CD8-positive, alpha-beta memory T cell (primary cell): ENCODE measurements at regions not wholly inside any gene's neighbourhood (a gene's known extent, or its start where the extent isn't known, plus 50 kb on each side); places are given as distances from the start of the nearest gene placed in this dataset.

Experiments used
- CTCF ChIA-PET: fragments of 350-600 bp; sonication (Branson Sonifier 250); formaldehyde crosslinking; loops from one replicate; lab custom pipeline; 2021; ENCODE audit warnings: antibody characterized with exemption; lab: Charles Lee
- POLR2A ChIA-PET: fragments of 350-600 bp; sonication (Branson Sonifier 250); formaldehyde crosslinking; loops from one replicate; lab custom pipeline; 2021; ENCODE audit warnings: antibody characterized with exemption; lab: Charles Lee
- DNase-seq, 5 donors: peaks; one replicate each; pipeline versions ENCODE4 v3.0.0 to v3.0.0-alpha.2; 2020 to 2022; ENCODE audit warnings: mixed read lengths in 1 of 5
- H3K27ac ChIP-seq: one replicate; pipeline ENCODE4 v1.7.0; 2013; ENCODE audit warnings: low read depth, mild to moderate bottlenecking, low read length, moderate library complexity
- H3K27me3 ChIP-seq: 2 replicates; pipeline ENCODE4 v1.7.0; 2013; ENCODE audit warnings: low read length, mild to moderate bottlenecking; ENCODE audit not compliant: insufficient read depth, poor library complexity, severe bottlenecking
- H3K36me3 ChIP-seq: 2 replicates; pipeline ENCODE4 v1.7.0; 2013; ENCODE audit warnings: mild to moderate bottlenecking, low read length, moderate library complexity; ENCODE audit not compliant: insufficient read depth
- H3K4me1 ChIP-seq: 2 replicates; pipeline ENCODE4 v1.7.0; 2013; ENCODE audit warnings: mild to moderate bottlenecking, low read length, moderate library complexity; ENCODE audit not compliant: insufficient read depth
- H3K4me3 ChIP-seq: 2 replicates; pipeline ENCODE4 v1.7.0; 2013; ENCODE audit warnings: mild to moderate bottlenecking, low read length
- H3K9me3 ChIP-seq: 2 replicates; pipeline ENCODE4 v1.7.0; 2013; ENCODE audit warnings: mild to moderate bottlenecking, low read length
- H3K27ac Mint-ChIP-seq, 8 donors: one replicate each; pipeline ENCODE4 v1.8.0; 2020 to 2021; ENCODE audit warnings: mixed read lengths in 8 of 8, mild to moderate bottlenecking in 6 of 8, inconsistent platforms in 3 of 8, moderate library complexity in 3 of 8
- H3K27me3 Mint-ChIP-seq, 2 donors: one replicate each; pipeline ENCODE4 v1.8.0; 2020 to 2021; ENCODE audit warnings: mixed read lengths in 2 of 2, mild to moderate bottlenecking in 1 of 2, moderate library complexity in 1 of 2
- H3K36me3 Mint-ChIP-seq, 3 donors: one replicate each; pipeline ENCODE4 v1.8.0; 2020 to 2021; ENCODE audit warnings: mixed read lengths in 3 of 3, inconsistent platforms in 1 of 3, mild to moderate bottlenecking in 1 of 3
- H3K4me1 Mint-ChIP-seq, 3 donors: one replicate each; pipeline ENCODE4 v1.8.0; 2020 to 2021; ENCODE audit warnings: mixed read lengths in 3 of 3, inconsistent platforms in 1 of 3, mild to moderate bottlenecking in 1 of 3
- H3K4me3 Mint-ChIP-seq, 7 donors: one replicate each; pipeline ENCODE4 v1.8.0; 2020 to 2021; ENCODE audit warnings: mixed read lengths in 7 of 7, mild to moderate bottlenecking in 6 of 7, moderate library complexity in 4 of 7, inconsistent platforms in 2 of 7
- H3K9me3 Mint-ChIP-seq, 5 donors: one replicate each; pipeline ENCODE4 v1.8.0; 2020 to 2022; ENCODE audit warnings: mixed read lengths in 5 of 5, mild to moderate bottlenecking in 3 of 5, moderate library complexity in 2 of 5, inconsistent platforms in 1 of 5

- Mint-ChIP-seq H3K9me3 (no peaks in the 10 kb centered on the region), H3K4me1 (peaks cover 8 to 13% (median 9%) of the 10 kb centered on the region in 3 donors), H3K4me3 (no peak overlapping the region), H3K27ac (peak overlapping the region in 2 of 8 donors; percentile 30 to 35), H3K27me3 (peaks cover 7 to 9% of the 10 kb centered on the region in 2 donors), H3K36me3 (peaks cover 0 to 2% (median 0%) of the 10 kb centered on the region in 3 donors)
- Histone ChIP-seq H3K4me1 (no peaks in the 10 kb centered on the region), H3K36me3 (no peaks in the 10 kb centered on the region), H3K27ac (no peak overlapping the region), H3K4me3 (no peak overlapping the region), H3K27me3 (no peaks in the 10 kb centered on the region), H3K9me3 (no peaks in the 10 kb centered on the region)
- DNase-seq, result no peak
- ChIA-PET CTCF (no interaction called here), POLR2A (no interaction called here)
These were observed 150.3 kb downstream of the RPLP1 start for GRCh38 chr15:69602921-69603320.

- H3K27me3 ChIP-seq, result no peaks in the 10 kb centered on the region
- DNase-seq, result no peak
- Mint-ChIP-seq H3K4me3 (no peak overlapping the region), H3K36me3 (peaks cover 0 to 2% (median 0%) of the 10 kb centered on the region in 3 donors), H3K27me3 (peaks cover 5% of the 10 kb centered on the region in 2 donors), H3K9me3 (no peaks in the 10 kb centered on the region), H3K27ac (peak overlapping the region in 1 of 8 donors; percentile 30), H3K4me1 (peaks cover 9 to 13% (median 11%) of the 10 kb centered on the region in 3 donors)
- no peaks in the 10 kb centered on the region for H3K4me1 ChIP-seq
- ChIA-PET CTCF (no interaction called here), POLR2A (no interaction called here)
- H3K36me3 ChIP-seq, result no peaks in the 10 kb centered on the region
- H3K4me3 ChIP-seq, result no peak overlapping the region
- H3K27ac ChIP-seq, result no peak overlapping the region
- no peaks in the 10 kb centered on the region for H3K9me3 ChIP-seq
These were observed 150.9 kb downstream of the RPLP1 start for GRCh38 chr15:69603369-69604071.

- Mint-ChIP-seq H3K4me1 (peaks cover 9 to 13% (median 11%) of the 10 kb centered on the region in 3 donors), H3K36me3 (no peaks in the 10 kb centered on the region), H3K9me3 (no peaks in the 10 kb centered on the region), H3K4me3 (no peak overlapping the region), H3K27me3 (peaks cover 1 to 2% of the 10 kb centered on the region in 2 donors), H3K27ac (no peak overlapping the region)
- Histone ChIP-seq H3K9me3 (no peaks in the 10 kb centered on the region), H3K27me3 (no peaks in the 10 kb centered on the region), H3K4me1 (no peaks in the 10 kb centered on the region), H3K27ac (no peak overlapping the region), H3K4me3 (no peak overlapping the region), H3K36me3 (no peaks in the 10 kb centered on the region)
- no peak for DNase-seq
- POLR2A ChIA-PET, result no interaction called here
- CTCF ChIA-PET, result no interaction called here
These were observed 151.4 kb downstream of the RPLP1 start for GRCh38 chr15:69604072-69604411.

- H3K4me1 Mint-ChIP-seq, result peaks cover 9 to 13% (median 11%) of the 10 kb centered on the region in 3 donors
- Histone ChIP-seq H3K4me3 (no peak overlapping the region), H3K4me1 (no peaks in the 10 kb centered on the region), H3K36me3 (no peaks in the 10 kb centered on the region), H3K9me3 (no peaks in the 10 kb centered on the region), H3K27me3 (no peaks in the 10 kb centered on the region), H3K27ac (no peak overlapping the region)
- no peaks in the 10 kb centered on the region for H3K27me3 Mint-ChIP-seq
- POLR2A ChIA-PET, result no interaction called here
- DNase-seq, result no peak
- H3K36me3 Mint-ChIP-seq, result no peaks in the 10 kb centered on the region
- no peaks in the 10 kb centered on the region for H3K9me3 Mint-ChIP-seq
- H3K27ac Mint-ChIP-seq, result peak overlapping the region in 1 of 8 donors; percentile 29
- CTCF ChIA-PET, result interaction anchor here (0.9 kb wide), 1 partner anchor 111 kb away, joined by 3 read pairs; no protein-coding TSS in a partner anchor
- H3K4me3 Mint-ChIP-seq, result no peak overlapping the region
These were observed 153.5 kb downstream of the RPLP1 start for GRCh38 chr15:69606144-69606543.

- no peaks in the 10 kb centered on the region for H3K36me3 Mint-ChIP-seq
- Histone ChIP-seq H3K36me3 (no peaks in the 10 kb centered on the region), H3K4me3 (no peak overlapping the region), H3K27me3 (no peaks in the 10 kb centered on the region), H3K27ac (no peak overlapping the region), H3K4me1 (no peaks in the 10 kb centered on the region), H3K9me3 (no peaks in the 10 kb centered on the region)
- H3K9me3 Mint-ChIP-seq, result no peaks in the 10 kb centered on the region
- ChIA-PET POLR2A (no interaction called here), CTCF (no interaction called here)
- H3K27ac Mint-ChIP-seq, result no peak overlapping the region
- H3K4me3 Mint-ChIP-seq, result no peak overlapping the region
- DNase-seq, result no peak
- peaks cover 9 to 13% (median 11%) of the 10 kb centered on the region in 3 donors for H3K4me1 Mint-ChIP-seq
- no peaks in the 10 kb centered on the region for H3K27me3 Mint-ChIP-seq
These were observed 154.4 kb downstream of the RPLP1 start for GRCh38 chr15:69606921-69607500.

GRCh38 chr15:69608661-69609060 is 156.0 kb downstream of the RPLP1 start:
- H3K9me3 ChIP-seq, result no peaks in the 10 kb centered on the region
- H3K4me1 ChIP-seq, result no peaks in the 10 kb centered on the region
- H3K9me3 Mint-ChIP-seq, result no peaks in the 10 kb centered on the region
- no peaks in the 10 kb centered on the region for H3K36me3 ChIP-seq
- H3K36me3 Mint-ChIP-seq, result no peaks in the 10 kb centered on the region
- H3K4me3 Mint-ChIP-seq, result no peak overlapping the region
- CTCF ChIA-PET, result no interaction called here
- H3K27ac Mint-ChIP-seq, result no peak overlapping the region
- no peak overlapping the region for H3K27ac ChIP-seq
- POLR2A ChIA-PET, result interaction anchor here (0.7 kb wide), 1 partner anchor 65 kb away, joined by 5 read pairs; no protein-coding TSS in a partner anchor
- H3K4me3 ChIP-seq, result no peak overlapping the region
- H3K27me3 Mint-ChIP-seq, result peaks cover 0 to 4% of the 10 kb centered on the region in 2 donors
- H3K27me3 ChIP-seq, result no peaks in the 10 kb centered on the region
- DNase-seq, result no peak
- H3K4me1 Mint-ChIP-seq, result peaks cover 9 to 13% (median 11%) of the 10 kb centered on the region in 3 donors

- H3K27ac Mint-ChIP-seq, result peak overlapping the region in 1 of 8 donors; percentile 64
- Histone ChIP-seq H3K27me3 (no peaks in the 10 kb centered on the region), H3K9me3 (no peaks in the 10 kb centered on the region), H3K4me3 (no peak overlapping the region), H3K27ac (no peak overlapping the region), H3K4me1 (no peaks in the 10 kb centered on the region), H3K36me3 (no peaks in the 10 kb centered on the region)
- DNase-seq, result no peak
- peaks cover 0 to 4% of the 10 kb centered on the region in 2 donors for H3K27me3 Mint-ChIP-seq
- no peaks in the 10 kb centered on the region for H3K9me3 Mint-ChIP-seq
- CTCF ChIA-PET, result no interaction called here
- H3K4me1 Mint-ChIP-seq, result peaks cover 9 to 13% (median 11%) of the 10 kb centered on the region in 3 donors
- POLR2A ChIA-PET, result no interaction called here
- H3K4me3 Mint-ChIP-seq, result no peak overlapping the region
- H3K36me3 Mint-ChIP-seq, result no peaks in the 10 kb centered on the region
These were observed 156.6 kb downstream of the RPLP1 start for GRCh38 chr15:69609176-69609575.

GRCh38 chr15:69609776-69610175 is 157.2 kb downstream of the RPLP1 start:
- H3K27ac Mint-ChIP-seq, result no peak overlapping the region
- Histone ChIP-seq H3K9me3 (no peaks in the 10 kb centered on the region), H3K4me3 (no peak overlapping the region), H3K4me1 (no peaks in the 10 kb centered on the region), H3K36me3 (no peaks in the 10 kb centered on the region), H3K27ac (no peak overlapping the region), H3K27me3 (no peaks in the 10 kb centered on the region)
- H3K4me1 Mint-ChIP-seq, result peaks cover 9 to 13% (median 11%) of the 10 kb centered on the region in 3 donors
- H3K9me3 Mint-ChIP-seq, result no peaks in the 10 kb centered on the region
- H3K27me3 Mint-ChIP-seq, result peaks cover 0 to 4% of the 10 kb centered on the region in 2 donors
- DNase-seq, result no peak
- H3K36me3 Mint-ChIP-seq, result no peaks in the 10 kb centered on the region
- no peak overlapping the region for H3K4me3 Mint-ChIP-seq
- POLR2A ChIA-PET, result interaction anchor here (0.7 kb wide), 1 partner anchor 23 kb away, joined by 4 read pairs; no protein-coding TSS in a partner anchor
- CTCF ChIA-PET, result no interaction called here
